ENCODE measurements at regions not wholly inside any gene's neighbourhood (a gene's known extent, or its start where the extent isn't known, plus 50 kb on each side); places are given as distances from the start of the nearest gene placed in this dataset.

GRCh38 chr1:181310560-181310959, 172.8 kb upstream of the CACNA1E start:
- Histone ChIP-seq H3K4me3 (ENCODE audit: insufficient read depth, low read depth, low read length) (no peak overlapping the region), H3K9ac (ENCODE audit: low read length) (no peak overlapping the region), H3K4me1 (ENCODE audit: insufficient read depth, low read length) (no peaks in the 10 kb centered on the region), H3K36me3 (ENCODE audit: insufficient read depth, low read length) (no peaks in the 10 kb centered on the region), H3K9me3 (ENCODE audit: insufficient read depth, low read depth, low read length) (no peaks in the 10 kb centered on the region), H3K4me2 (ENCODE audit: low read length) (no peak overlapping the region), H4K20me1 (ENCODE audit: insufficient read depth, low read length) (no peaks in the 10 kb centered on the region), H3K79me2 (ENCODE audit: insufficient read depth, low read length) (no peaks in the 10 kb centered on the region), H3K27me3 (ENCODE audit: insufficient read depth, low read length) (peaks cover 13% of the 10 kb centered on the region), H3K27ac (ENCODE audit: low read depth, low read length) (no peak overlapping the region), H2AFZ (ENCODE audit: low read depth, low read length) (no peak overlapping the region)
- FAIRE-seq = no peak
- peaks cover 2% of the 10 kb centered on the region for H3K4me1 Mint-ChIP-seq (ENCODE audit: low read depth, unreplicated experiment)
- no peak overlapping the region for H3K4me3 Mint-ChIP-seq (ENCODE audit: unreplicated experiment)
- no peak overlapping the region for H3K27ac Mint-ChIP-seq (ENCODE audit: unreplicated experiment)
- peaks cover 37% of the 10 kb centered on the region for H3K27me3 Mint-ChIP-seq (ENCODE audit: low read depth, unreplicated experiment)
- TF ChIP-seq, protein P1, sequence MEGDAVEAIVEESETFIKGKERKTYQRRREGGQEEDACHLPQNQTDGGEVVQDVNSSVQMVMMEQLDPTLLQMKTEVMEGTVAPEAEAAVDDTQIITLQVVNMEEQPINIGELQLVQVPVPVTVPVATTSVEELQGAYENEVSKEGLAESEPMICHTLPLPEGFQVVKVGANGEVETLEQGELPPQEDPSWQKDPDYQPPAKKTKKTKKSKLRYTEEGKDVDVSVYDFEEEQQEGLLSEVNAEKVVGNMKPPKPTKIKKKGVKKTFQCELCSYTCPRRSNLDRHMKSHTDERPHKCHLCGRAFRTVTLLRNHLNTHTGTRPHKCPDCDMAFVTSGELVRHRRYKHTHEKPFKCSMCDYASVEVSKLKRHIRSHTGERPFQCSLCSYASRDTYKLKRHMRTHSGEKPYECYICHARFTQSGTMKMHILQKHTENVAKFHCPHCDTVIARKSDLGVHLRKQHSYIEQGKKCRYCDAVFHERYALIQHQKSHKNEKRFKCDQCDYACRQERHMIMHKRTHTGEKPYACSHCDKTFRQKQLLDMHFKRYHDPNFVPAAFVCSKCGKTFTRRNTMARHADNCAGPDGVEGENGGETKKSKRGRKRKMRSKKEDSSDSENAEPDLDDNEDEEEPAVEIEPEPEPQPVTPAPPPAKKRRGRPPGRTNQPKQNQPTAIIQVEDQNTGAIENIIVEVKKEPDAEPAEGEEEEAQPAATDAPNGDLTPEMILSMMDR (IDR thresholded peaks at IDR 0.05; ENCODE audit: insufficient read depth, low read depth, low read length) = no peak
- no peak for TF ChIP-seq EZH2 (IDR thresholded peaks at IDR 0.05; ENCODE audit: insufficient read depth, low read length)
- DNase-seq (ENCODE audit: low read depth) = no peak
- peaks cover 1% of the 10 kb centered on the region for H3K9me3 Mint-ChIP-seq (ENCODE audit: unreplicated experiment)
- H3K36me3 Mint-ChIP-seq (ENCODE audit: low read depth, unreplicated experiment) = no peaks in the 10 kb centered on the region

DNA sequence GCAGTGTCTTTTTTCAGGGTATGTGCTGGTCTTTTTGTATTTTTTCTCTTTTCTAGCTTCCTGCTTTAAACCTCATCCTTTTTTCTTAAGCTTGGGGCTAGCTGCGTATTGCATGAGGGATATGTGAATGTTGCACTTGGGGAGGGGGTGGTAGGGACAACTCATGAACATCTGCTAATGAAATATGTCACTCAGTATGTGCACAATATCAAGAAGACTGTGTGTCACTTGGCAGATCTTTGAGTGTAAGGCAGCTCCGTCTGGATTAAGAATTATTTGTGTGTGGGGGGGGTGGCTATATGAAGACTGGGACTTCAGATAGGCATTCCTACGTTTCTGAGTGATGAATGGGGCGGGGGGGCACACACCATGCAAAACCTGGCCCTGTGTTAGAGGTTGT, 170.4 kb upstream of the CACNA1E start:
- Mint-ChIP-seq H3K4me3 (ENCODE audit: unreplicated experiment) (no peak overlapping the region), H3K4me1 (ENCODE audit: low read depth, unreplicated experiment) (peaks cover 6% of the 10 kb centered on the region), H3K27ac (ENCODE audit: unreplicated experiment) (no peak overlapping the region), H3K9me3 (ENCODE audit: unreplicated experiment) (peaks cover 1% of the 10 kb centered on the region), H3K27me3 (ENCODE audit: low read depth, unreplicated experiment) (peaks cover 49% of the 10 kb centered on the region), H3K36me3 (ENCODE audit: low read depth, unreplicated experiment) (no peaks in the 10 kb centered on the region)
- DNase-seq (ENCODE audit: low read depth) = no peak
- Histone ChIP-seq H3K4me3 (ENCODE audit: insufficient read depth, low read depth, low read length) (no peak overlapping the region), H3K27ac (ENCODE audit: low read depth, low read length) (no peak overlapping the region), H3K79me2 (ENCODE audit: insufficient read depth, low read length) (no peaks in the 10 kb centered on the region), H3K36me3 (ENCODE audit: insufficient read depth, low read length) (no peaks in the 10 kb centered on the region), H4K20me1 (ENCODE audit: insufficient read depth, low read length) (no peaks in the 10 kb centered on the region), H3K9ac (ENCODE audit: low read length) (no peak overlapping the region), H3K4me1 (ENCODE audit: insufficient read depth, low read length) (no peaks in the 10 kb centered on the region), H2AFZ (ENCODE audit: low read depth, low read length) (no peak overlapping the region), H3K4me2 (ENCODE audit: low read length) (no peak overlapping the region), H3K9me3 (ENCODE audit: insufficient read depth, low read depth, low read length) (no peaks in the 10 kb centered on the region), H3K27me3 (ENCODE audit: insufficient read depth, low read length) (peaks cover 28% of the 10 kb centered on the region)
- FAIRE-seq = no peak
- TF ChIP-seq, protein P1 (IDR thresholded peaks at IDR 0.05; ENCODE audit: insufficient read depth, low read depth, low read length) = no peak
- TF ChIP-seq EZH2 (IDR thresholded peaks at IDR 0.05; ENCODE audit: insufficient read depth, low read length) = no peak

DNA sequence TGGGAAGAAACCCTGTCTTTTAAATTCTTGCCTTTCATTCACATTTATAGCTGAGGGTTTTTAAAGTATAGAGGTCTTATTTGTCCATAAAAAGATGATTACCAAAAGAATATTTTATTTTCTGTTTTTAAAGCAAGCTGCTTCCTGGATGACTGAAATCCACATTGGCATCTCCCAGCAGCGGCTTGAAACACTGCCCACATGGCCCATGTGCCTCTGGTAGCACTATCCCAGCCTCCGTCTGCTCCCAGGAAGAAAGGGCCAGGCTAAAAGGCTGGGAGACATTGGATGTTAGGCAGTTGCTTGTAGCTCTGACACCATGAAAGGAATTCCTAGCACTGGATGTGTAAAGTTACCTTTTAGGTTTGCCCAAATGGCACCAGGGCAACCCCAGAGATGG, 169.9 kb upstream of the CACNA1E start:
- Mint-ChIP-seq H3K4me1 (ENCODE audit: low read depth, unreplicated experiment) (peaks cover 8% of the 10 kb centered on the region), H3K36me3 (ENCODE audit: low read depth, unreplicated experiment) (no peaks in the 10 kb centered on the region), H3K27me3 (ENCODE audit: low read depth, unreplicated experiment) (peaks cover 50% of the 10 kb centered on the region), H3K4me3 (ENCODE audit: unreplicated experiment) (no peak overlapping the region), H3K9me3 (ENCODE audit: unreplicated experiment) (peaks cover 1% of the 10 kb centered on the region), H3K27ac (ENCODE audit: unreplicated experiment) (no peak overlapping the region)
- no peaks in the 10 kb centered on the region for H3K36me3 ChIP-seq (ENCODE audit: insufficient read depth, low read length)
- H3K9me3 ChIP-seq (ENCODE audit: insufficient read depth, low read depth, low read length) = no peaks in the 10 kb centered on the region
- no peak overlapping the region for H3K4me3 ChIP-seq (ENCODE audit: insufficient read depth, low read depth, low read length)
- no peaks in the 10 kb centered on the region for H3K79me2 ChIP-seq (ENCODE audit: insufficient read depth, low read length)
- peaks cover 31% of the 10 kb centered on the region for H3K27me3 ChIP-seq (ENCODE audit: insufficient read depth, low read length)
- no peak overlapping the region for H3K4me2 ChIP-seq (ENCODE audit: low read length)
- FAIRE-seq = no peak
- no peak for TF ChIP-seq EZH2 (IDR thresholded peaks at IDR 0.05; ENCODE audit: insufficient read depth, low read length)
- TF ChIP-seq, protein P1 (IDR thresholded peaks at IDR 0.05; ENCODE audit: insufficient read depth, low read depth, low read length) = no peak
- H4K20me1 ChIP-seq (ENCODE audit: insufficient read depth, low read length) = no peaks in the 10 kb centered on the region
- H2AFZ ChIP-seq (ENCODE audit: low read depth, low read length) = no peak overlapping the region
- no peak overlapping the region for H3K9ac ChIP-seq (ENCODE audit: low read length)
- H3K27ac ChIP-seq (ENCODE audit: low read depth, low read length) = no peak overlapping the region
- no peak for DNase-seq (ENCODE audit: low read depth)
- no peaks in the 10 kb centered on the region for H3K4me1 ChIP-seq (ENCODE audit: insufficient read depth, low read length)
